KMS-11 (cell line): ENCODE measurements at regions not wholly inside any gene's neighbourhood (a gene's known extent, or its start where the extent isn't known, plus 50 kb on each side); places are given as distances from the start of the nearest gene placed in this dataset.

Experiments used
- H2AFZ ChIP-seq: fragments of 200-600 bp; sonication (generic); 2 replicates; pipeline ENCODE4 v1.6.1; 2016; ENCODE audit warnings: antibody characterized with exemption, mixed run types, low read depth
- H3K27ac ChIP-seq: fragments of 200-600 bp; sonication (generic); 2 replicates; pipeline ENCODE4 v1.6.1; 2016; ENCODE audit warnings: mild to moderate bottlenecking, mixed run types
- H3K27me3 ChIP-seq: fragments of 200-600 bp; sonication (generic); 2 replicates; pipeline ENCODE4 v1.6.1; 2017; ENCODE audit warnings: mild to moderate bottlenecking, low read depth, mixed run types, moderate library complexity; ENCODE audit not compliant: insufficient read depth
- H3K36me3 ChIP-seq: fragments of 200-600 bp; sonication (generic); 2 replicates; pipeline ENCODE4 v1.6.1; 2017; ENCODE audit warnings: mild to moderate bottlenecking, mixed run types; ENCODE audit not compliant: insufficient read depth
- H3K4me1 ChIP-seq: fragments of 200-600 bp; sonication (generic); 2 replicates; pipeline ENCODE4 v1.6.1; 2016; ENCODE audit warnings: mild to moderate bottlenecking, low read depth, mixed run types; ENCODE audit not compliant: poor library complexity, severe bottlenecking
- H3K4me2 ChIP-seq: fragments of 200-600 bp; sonication (generic); 2 replicates; pipeline ENCODE4 v1.7.0; 2016; ENCODE audit warnings: mild to moderate bottlenecking, mixed run types
- H3K4me3 ChIP-seq: fragments of 200-600 bp; sonication (generic); IDR thresholded peaks from 2 replicates; pipeline ENCODE4 v1.6.1; 2017; ENCODE audit warnings: low read depth, low read length, mixed read lengths; ENCODE audit not compliant: insufficient read depth
- H3K79me2 ChIP-seq: fragments of 200-600 bp; sonication (generic); 2 replicates; pipeline ENCODE4 v1.6.1; 2016; ENCODE audit warnings: low read depth, mixed run types; ENCODE audit not compliant: insufficient read depth
- H3K9ac ChIP-seq: fragments of 200-600 bp; sonication (generic); 2 replicates; pipeline ENCODE4 v1.6.1; 2016; ENCODE audit warnings: mild to moderate bottlenecking, mixed run types
- H4K20me1 ChIP-seq: fragments of 200-600 bp; sonication (generic); 2 replicates; pipeline ENCODE4 v1.6.1; 2016; ENCODE audit warnings: mild to moderate bottlenecking, mixed run types; ENCODE audit not compliant: insufficient read depth
- CTCF ChIP-seq: fragments of 200-600 bp; sonication (generic); conservative IDR thresholded peaks from 2 replicates; pipeline ENCODE4 v1.6.1; 2017; ENCODE audit warnings: low read depth, mild to moderate bottlenecking, antibody characterized with exemption, low read length, moderate library complexity, mixed read lengths

GRCh38 chr15:39466750-39467105, 114.2 kb upstream of the THBS1 start:
- no peaks in the 10 kb centered on the region for H3K4me1 ChIP-seq
- no peak overlapping the region for H3K4me3 ChIP-seq
- no peak for TF ChIP-seq CTCF
- no peaks in the 10 kb centered on the region for H4K20me1 ChIP-seq
- H3K9ac ChIP-seq: no peak overlapping the region
- no peaks in the 10 kb centered on the region for H3K79me2 ChIP-seq
- H3K36me3 ChIP-seq: no peaks in the 10 kb centered on the region
- H2AFZ ChIP-seq: no peak overlapping the region
- no peak overlapping the region for H3K27ac ChIP-seq
- H3K27me3 ChIP-seq: no peaks in the 10 kb centered on the region
- H3K4me2 ChIP-seq: no peak overlapping the region

GRCh38 chr15:39468331-39468730, 112.5 kb upstream of the THBS1 start:
- Histone ChIP-seq H4K20me1 (no peaks in the 10 kb centered on the region), H3K9ac (no peak overlapping the region), H3K79me2 (no peaks in the 10 kb centered on the region), H3K4me2 (no peak overlapping the region), H2AFZ (no peak overlapping the region), H3K27me3 (no peaks in the 10 kb centered on the region), H3K27ac (no peak overlapping the region), H3K4me1 (no peaks in the 10 kb centered on the region), H3K36me3 (no peaks in the 10 kb centered on the region), H3K4me3 (no peak overlapping the region)
- no peak for TF ChIP-seq CTCF

GRCh38 chr15:39468828-39469227, 112.1 kb upstream of the THBS1 start:
- no peak for TF ChIP-seq CTCF
- H3K27ac ChIP-seq: no peak overlapping the region
- no peak overlapping the region for H2AFZ ChIP-seq
- no peak overlapping the region for H3K4me2 ChIP-seq
- no peaks in the 10 kb centered on the region for H3K27me3 ChIP-seq
- no peak overlapping the region for H3K9ac ChIP-seq
- H4K20me1 ChIP-seq: no peaks in the 10 kb centered on the region
- H3K4me3 ChIP-seq: no peak overlapping the region
- H3K36me3 ChIP-seq: no peaks in the 10 kb centered on the region
- no peaks in the 10 kb centered on the region for H3K4me1 ChIP-seq
- no peaks in the 10 kb centered on the region for H3K79me2 ChIP-seq

- H3K4me1 ChIP-seq: no peaks in the 10 kb centered on the region
- no peak overlapping the region for H3K9ac ChIP-seq
- no peaks in the 10 kb centered on the region for H3K27me3 ChIP-seq
- no peaks in the 10 kb centered on the region for H3K79me2 ChIP-seq
- TF ChIP-seq CTCF: no peak
- H3K4me2 ChIP-seq: no peak overlapping the region
- H3K4me3 ChIP-seq: no peak overlapping the region
- no peaks in the 10 kb centered on the region for H3K36me3 ChIP-seq
- H4K20me1 ChIP-seq: no peaks in the 10 kb centered on the region
- no peak overlapping the region for H2AFZ ChIP-seq
- H3K27ac ChIP-seq: no peak overlapping the region
These were observed 108.9 kb upstream of the THBS1 start for GRCh38 chr15:39471785-39472574.
